GM12878 (cell line): ENCODE measurements at regions not wholly inside any gene's neighbourhood (a gene's known extent, or its start where the extent isn't known, plus 50 kb on each side); places are given as distances from the start of the nearest gene placed in this dataset.

Experiments used
- ATAC-seq: fragments of 200-7000 bp; cut with Tn5 transposase; 3 replicates; pipeline ENCODE4 v1.9.1; 2020; ENCODE audit warnings: mild to moderate bottlenecking, moderate library complexity
- BruUV-seq: library from RNA; stranded (reverse); fragments of 400-500 nt; replicated peaks from 2 replicates; lab custom pipeline; 2021; lab: Mats Ljungman, UMichigan
- CTCF ChIA-PET: fragments of 300-600 bp; sonication (Branson Sonifier 250); formaldehyde crosslinking; extraction: SDS; loops from one replicate; lab custom pipeline; 2021; ENCODE audit warnings: inconsistent platforms; lab: Yijun Ruan, JAX
- POLR2A ChIA-PET: fragments of 350-600 bp; formaldehyde crosslinking; extraction: SDS; loops from one replicate; lab custom pipeline; 2021; ENCODE audit warnings: inconsistent platforms; lab: Charles Lee
- RAD21 ChIA-PET: fragments of 300-600 bp; sonication (Branson Sonifier 250); formaldehyde crosslinking; loops from one replicate; lab custom pipeline; 2023; ENCODE audit warnings: antibody characterized with exemption; ENCODE audit not compliant: unreplicated experiment; lab: Charles Lee
- SMC1A ChIA-PET: fragments of 300-600 bp; sonication (Branson Sonifier 250); formaldehyde crosslinking; loops from one replicate; lab custom pipeline; 2023; ENCODE audit not compliant: unreplicated experiment, uncharacterized antibody; lab: Charles Lee
- DNase-seq: peaks from one replicate; pipeline ENCODE4 v3.0.0-alpha.2; 2011; ENCODE audit warnings: low read depth, low spot score
- FAIRE-seq: peaks from 3 replicates; lab custom pipeline; 2011; peaks lifted over from hg19 to GRCh38; lab: Jason Lieb, UNC
- H2AFZ ChIP-seq: 2 replicates; pipeline ENCODE4 v1.6.0; 2011; ENCODE audit warnings: low read depth, low read length, control low read depth; ENCODE audit not compliant: control insufficient read depth
- H3K27ac ChIP-seq: 2 replicates; pipeline ENCODE4 v1.5.1; 2011; ENCODE audit warnings: control low read depth; ENCODE audit not compliant: control insufficient read depth, insufficient read depth
- H3K27me3 ChIP-seq, 2 experiments: replicated peaks in 1 of 2; 2 replicates each; pipeline versions ENCODE4 v1.6.0 to v1.6.1; 2011; ENCODE audit warnings: low read length in 1 of 2; ENCODE audit not compliant: control insufficient read depth in 2 of 2, insufficient read depth in 2 of 2
- H3K36me3 ChIP-seq, 2 experiments: 2 replicates each; pipeline ENCODE4 v1.5.1; 2011; ENCODE audit warnings: low read length in 1 of 2; ENCODE audit not compliant: control insufficient read depth in 2 of 2, insufficient read depth in 2 of 2
- H3K4me1 ChIP-seq: 2 replicates; pipeline ENCODE4 v1.6.1; 2011; ENCODE audit warnings: mild to moderate bottlenecking, low read length, moderate library complexity, mixed read lengths; ENCODE audit not compliant: control insufficient read depth, insufficient read depth
- H3K4me2 ChIP-seq: 2 replicates; pipeline ENCODE4 v1.6.0; 2011; ENCODE audit warnings: control low read depth; ENCODE audit not compliant: control insufficient read depth, insufficient read depth
- H3K4me3 ChIP-seq: fragments of 200-600 bp; sonication (generic); 2 replicates; pipeline ENCODE4 v1.5.1; 2016
- H3K79me2 ChIP-seq: 2 replicates; pipeline ENCODE4 v1.6.0; 2011; ENCODE audit warnings: low read length; ENCODE audit not compliant: control insufficient read depth, insufficient read depth
- H3K9ac ChIP-seq: 2 replicates; pipeline ENCODE4 v1.8.0; 2011; ENCODE audit warnings: low read length, control low read depth, mixed read lengths; ENCODE audit not compliant: control insufficient read depth, insufficient read depth
- H3K9me3 ChIP-seq: replicated peaks from 3 replicates; pipeline ENCODE4 v1.5.1; 2011; ENCODE audit warnings: mild to moderate bottlenecking, low read length; ENCODE audit not compliant: control insufficient read depth, insufficient read depth
- H4K20me1 ChIP-seq: 2 replicates; pipeline ENCODE4 v1.6.0; 2011; ENCODE audit not compliant: control insufficient read depth, insufficient read depth
- CBX5 ChIP-seq: sonication (generic); IDR thresholded peaks from 2 replicates; pipeline ENCODE4 v1.6.1; 2016; ENCODE audit warnings: low read depth, moderate library complexity, mild to moderate bottlenecking, inconsistent platforms
- DPF2 ChIP-seq: fragments of 450-650 bp; IDR thresholded peaks from 2 replicates; pipeline ENCODE4 v1.6.1; 2017; ENCODE audit warnings: mild to moderate bottlenecking
- EP300 ChIP-seq, 2 experiments: fragments of 150-350 bp in 1 of 2; IDR thresholded peaks; 2 replicates each; pipeline ENCODE4 v1.6.1; 2011 to 2012; ENCODE audit warnings: low read depth in 2 of 2, low read length in 2 of 2, borderline replicate concordance in 1 of 2, improper control_type of control experiment in 1 of 2, inconsistent platforms in 1 of 2; ENCODE audit not compliant: control insufficient read depth in 1 of 2
- GATAD2B ChIP-seq: fragments of 450-650 bp; conservative IDR thresholded peaks from 2 replicates; pipeline ENCODE4 v1.6.1; 2017; ENCODE audit warnings: low read depth, mild to moderate bottlenecking, moderate library complexity
- IRF4 ChIP-seq: IDR thresholded peaks from 2 replicates; pipeline ENCODE4 v1.6.1; 2011; ENCODE audit warnings: low read depth, low read length
- MEF2B ChIP-seq: fragments of 450-650 bp; IDR thresholded peaks from 2 replicates; pipeline ENCODE4 v1.6.1; 2018; ENCODE audit warnings: mild to moderate bottlenecking, moderate library complexity; ENCODE audit not compliant: partially characterized antibody, poor library complexity, severe bottlenecking
- NBN ChIP-seq: fragments of 450-650 bp; IDR thresholded peaks from 2 replicates; pipeline ENCODE4 v1.6.1; 2016
- RELA ChIP-seq: fragments of 450-650 bp; IDR thresholded peaks from 2 replicates; pipeline ENCODE4 v1.8.0; 2014; ENCODE audit warnings: borderline replicate concordance; ENCODE audit not compliant: partially characterized antibody
- SMARCA5 ChIP-seq: fragments of 450-650 bp; IDR thresholded peaks from 2 replicates; pipeline ENCODE4 v1.6.1; 2017; ENCODE audit warnings: mild to moderate bottlenecking
- SPI1 ChIP-seq: IDR thresholded peaks from 2 replicates; pipeline ENCODE4 v1.6.1; 2011; ENCODE audit warnings: low read depth, mild to moderate bottlenecking, low read length, moderate library complexity, borderline replicate concordance; ENCODE audit not compliant: insufficient read depth
- SREBF2 ChIP-seq: IDR thresholded peaks from 2 replicates; pipeline ENCODE4 v1.6.1; 2012; ENCODE audit warnings: mild to moderate bottlenecking, low read length
- STAT3 ChIP-seq: IDR thresholded peaks from 2 replicates; pipeline ENCODE4 v1.6.1; 2011; ENCODE audit warnings: low read depth, low read length, improper control_type of control experiment
- SUPT20H ChIP-seq: IDR thresholded peaks from 2 replicates; pipeline ENCODE4 v1.6.1; 2011; ENCODE audit warnings: low read depth, mild to moderate bottlenecking, low read length, moderate library complexity, borderline replicate concordance; ENCODE audit not compliant: control insufficient read depth
- ZNF207 ChIP-seq: fragments of 450-650 bp; IDR thresholded peaks from 2 replicates; pipeline ENCODE4 v1.6.1; 2014; ENCODE audit warnings: antibody characterized with exemption, mild to moderate bottlenecking, borderline replicate concordance
- ZNF622 ChIP-seq: fragments of 450-650 bp; IDR thresholded peaks from 2 replicates; pipeline ENCODE4 v1.6.1; 2017; ENCODE audit warnings: mild to moderate bottlenecking, inconsistent platforms
- WGBS: methylation state at CpG from one replicate; pipeline ENCODE4 v1.1.6; 2016; ENCODE audit warnings: low lambda C conversion rate; ENCODE audit not compliant: insufficient replicate concordance, insufficient coverage; ENCODE audit errors: missing lambda C conversion rate; 5-methylcytosine and 5-hydroxymethylcytosine counted together
- in situ Hi-C: fragments of 300-500 bp; cut with MboI; formaldehyde crosslinking; loops from 9 replicates; pipeline ENCODE4 v1.14.3; 2018; ENCODE audit warnings: mixed read lengths
- intact Hi-C: fragments of 100-400 bp; cut with micrococcal nuclease; formaldehyde crosslinking; loops from one replicate; pipeline ENCODE4 v1.14.2; 2022; ENCODE audit not compliant: unreplicated experiment
- TF ChIP-seq, protein P1 (sequence below): IDR thresholded peaks from 2 replicates; pipeline ENCODE4 v1.6.1; 2012; ENCODE audit warnings: low read depth, low read length, improper control_type of control experiment
- TF ChIP-seq, protein P2 (sequence below): fragments of 450-650 bp; IDR thresholded peaks from 2 replicates; pipeline ENCODE4 v1.6.1; 2017; ENCODE audit warnings: mild to moderate bottlenecking, moderate library complexity
- TF ChIP-seq, protein P3 (sequence below): IDR thresholded peaks from 2 replicates; pipeline ENCODE4 v1.6.1; 2012; ENCODE audit warnings: mild to moderate bottlenecking, low read depth, low read length

DNA sequence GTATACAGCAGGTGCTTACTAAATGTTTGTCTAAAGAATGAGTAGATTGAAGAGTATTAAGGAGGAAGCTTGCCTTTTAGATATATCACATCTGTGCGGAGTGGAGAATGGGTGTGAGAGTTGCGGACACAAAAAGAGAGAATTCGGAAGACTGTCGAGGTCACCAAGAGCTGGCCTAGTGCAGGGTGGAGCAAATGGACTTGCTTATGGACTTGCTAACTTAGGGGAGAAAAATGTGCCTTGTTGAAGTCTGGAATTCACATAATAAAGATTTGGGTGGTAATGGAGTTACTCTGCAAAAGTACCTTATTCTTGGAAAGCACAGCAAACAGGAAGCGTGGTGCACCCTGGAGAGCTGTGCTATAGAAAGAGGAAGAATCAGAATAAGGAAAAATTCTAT is 361.7 kb downstream of the PRDM2 start:
- in situ Hi-C loops (no loop called here), intact Hi-C loops (no loop called here)
- ChIA-PET RAD21 (no interaction called here), POLR2A (no interaction called here), CTCF (no interaction called here), SMC1A (no interaction called here)
- ATAC-seq (no peak), DNase-seq (no peak), FAIRE-seq (no peak)
- WGBS: 37% methylated on average over 5 of the region's 5 CpGs
- Histone ChIP-seq H2AFZ (no peak overlapping the region), H3K27me3 (no peaks in the 10 kb centered on the region; a peak in 1 of 4 replicates), H3K4me2 (no peak overlapping the region), H3K4me3 (no peak overlapping the region), H3K27ac (no peak overlapping the region), H3K4me1 (no peaks in the 10 kb centered on the region), H3K79me2 (no peaks in the 10 kb centered on the region), H3K9me3 (no peaks in the 10 kb centered on the region), H3K9ac (no peak overlapping the region), H4K20me1 (no peaks in the 10 kb centered on the region), H3K36me3 (no peaks in the 10 kb centered on the region)
- no TSS peak for BruUV-seq
- TF ChIP-seq CBX5: no peak
- TF ChIP-seq NBN: no peak
- TF ChIP-seq SUPT20H: no peak
- TF ChIP-seq RELA: no peak
- TF ChIP-seq SMARCA5: no peak
- TF ChIP-seq GATAD2B: no peak
- no peak for TF ChIP-seq STAT3
- no peak for TF ChIP-seq SREBF2
- TF ChIP-seq, protein P1, sequence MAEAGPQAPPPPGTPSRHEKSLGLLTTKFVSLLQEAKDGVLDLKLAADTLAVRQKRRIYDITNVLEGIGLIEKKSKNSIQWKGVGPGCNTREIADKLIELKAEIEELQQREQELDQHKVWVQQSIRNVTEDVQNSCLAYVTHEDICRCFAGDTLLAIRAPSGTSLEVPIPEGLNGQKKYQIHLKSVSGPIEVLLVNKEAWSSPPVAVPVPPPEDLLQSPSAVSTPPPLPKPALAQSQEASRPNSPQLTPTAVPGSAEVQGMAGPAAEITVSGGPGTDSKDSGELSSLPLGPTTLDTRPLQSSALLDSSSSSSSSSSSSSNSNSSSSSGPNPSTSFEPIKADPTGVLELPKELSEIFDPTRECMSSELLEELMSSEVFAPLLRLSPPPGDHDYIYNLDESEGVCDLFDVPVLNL: no peak
- TF ChIP-seq MEF2B: no peak
- TF ChIP-seq, protein P2, sequence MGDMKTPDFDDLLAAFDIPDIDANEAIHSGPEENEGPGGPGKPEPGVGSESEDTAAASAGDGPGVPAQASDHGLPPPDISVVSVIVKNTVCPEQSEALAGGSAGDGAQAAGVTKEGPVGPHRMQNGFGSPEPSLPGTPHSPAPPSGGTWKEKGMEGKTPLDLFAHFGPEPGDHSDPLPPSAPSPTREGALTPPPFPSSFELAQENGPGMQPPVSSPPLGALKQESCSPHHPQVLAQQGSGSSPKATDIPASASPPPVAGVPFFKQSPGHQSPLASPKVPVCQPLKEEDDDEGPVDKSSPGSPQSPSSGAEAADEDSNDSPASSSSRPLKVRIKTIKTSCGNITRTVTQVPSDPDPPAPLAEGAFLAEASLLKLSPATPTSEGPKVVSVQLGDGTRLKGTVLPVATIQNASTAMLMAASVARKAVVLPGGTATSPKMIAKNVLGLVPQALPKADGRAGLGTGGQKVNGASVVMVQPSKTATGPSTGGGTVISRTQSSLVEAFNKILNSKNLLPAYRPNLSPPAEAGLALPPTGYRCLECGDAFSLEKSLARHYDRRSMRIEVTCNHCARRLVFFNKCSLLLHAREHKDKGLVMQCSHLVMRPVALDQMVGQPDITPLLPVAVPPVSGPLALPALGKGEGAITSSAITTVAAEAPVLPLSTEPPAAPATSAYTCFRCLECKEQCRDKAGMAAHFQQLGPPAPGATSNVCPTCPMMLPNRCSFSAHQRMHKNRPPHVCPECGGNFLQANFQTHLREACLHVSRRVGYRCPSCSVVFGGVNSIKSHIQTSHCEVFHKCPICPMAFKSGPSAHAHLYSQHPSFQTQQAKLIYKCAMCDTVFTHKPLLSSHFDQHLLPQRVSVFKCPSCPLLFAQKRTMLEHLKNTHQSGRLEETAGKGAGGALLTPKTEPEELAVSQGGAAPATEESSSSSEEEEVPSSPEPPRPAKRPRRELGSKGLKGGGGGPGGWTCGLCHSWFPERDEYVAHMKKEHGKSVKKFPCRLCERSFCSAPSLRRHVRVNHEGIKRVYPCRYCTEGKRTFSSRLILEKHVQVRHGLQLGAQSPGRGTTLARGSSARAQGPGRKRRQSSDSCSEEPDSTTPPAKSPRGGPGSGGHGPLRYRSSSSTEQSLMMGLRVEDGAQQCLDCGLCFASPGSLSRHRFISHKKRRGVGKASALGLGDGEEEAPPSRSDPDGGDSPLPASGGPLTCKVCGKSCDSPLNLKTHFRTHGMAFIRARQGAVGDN: no peak
- TF ChIP-seq SPI1: no peak
- no peak for TF ChIP-seq IRF4
- TF ChIP-seq, protein P3, sequence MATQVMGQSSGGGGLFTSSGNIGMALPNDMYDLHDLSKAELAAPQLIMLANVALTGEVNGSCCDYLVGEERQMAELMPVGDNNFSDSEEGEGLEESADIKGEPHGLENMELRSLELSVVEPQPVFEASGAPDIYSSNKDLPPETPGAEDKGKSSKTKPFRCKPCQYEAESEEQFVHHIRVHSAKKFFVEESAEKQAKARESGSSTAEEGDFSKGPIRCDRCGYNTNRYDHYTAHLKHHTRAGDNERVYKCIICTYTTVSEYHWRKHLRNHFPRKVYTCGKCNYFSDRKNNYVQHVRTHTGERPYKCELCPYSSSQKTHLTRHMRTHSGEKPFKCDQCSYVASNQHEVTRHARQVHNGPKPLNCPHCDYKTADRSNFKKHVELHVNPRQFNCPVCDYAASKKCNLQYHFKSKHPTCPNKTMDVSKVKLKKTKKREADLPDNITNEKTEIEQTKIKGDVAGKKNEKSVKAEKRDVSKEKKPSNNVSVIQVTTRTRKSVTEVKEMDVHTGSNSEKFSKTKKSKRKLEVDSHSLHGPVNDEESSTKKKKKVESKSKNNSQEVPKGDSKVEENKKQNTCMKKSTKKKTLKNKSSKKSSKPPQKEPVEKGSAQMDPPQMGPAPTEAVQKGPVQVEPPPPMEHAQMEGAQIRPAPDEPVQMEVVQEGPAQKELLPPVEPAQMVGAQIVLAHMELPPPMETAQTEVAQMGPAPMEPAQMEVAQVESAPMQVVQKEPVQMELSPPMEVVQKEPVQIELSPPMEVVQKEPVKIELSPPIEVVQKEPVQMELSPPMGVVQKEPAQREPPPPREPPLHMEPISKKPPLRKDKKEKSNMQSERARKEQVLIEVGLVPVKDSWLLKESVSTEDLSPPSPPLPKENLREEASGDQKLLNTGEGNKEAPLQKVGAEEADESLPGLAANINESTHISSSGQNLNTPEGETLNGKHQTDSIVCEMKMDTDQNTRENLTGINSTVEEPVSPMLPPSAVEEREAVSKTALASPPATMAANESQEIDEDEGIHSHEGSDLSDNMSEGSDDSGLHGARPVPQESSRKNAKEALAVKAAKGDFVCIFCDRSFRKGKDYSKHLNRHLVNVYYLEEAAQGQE: no peak
- no peak for TF ChIP-seq ZNF622
- no peak for TF ChIP-seq EP300 (IDR thresholded peaks at IDR 0.05; ENCODE audit: borderline replicate concordance in 1 of 2, control insufficient read depth in 1 of 2, low read depth in 2 of 2, low read length in 2 of 2)
- no peak for TF ChIP-seq DPF2
- TF ChIP-seq ZNF207: no peak
